ENCODE measurements at regions not wholly inside any gene's neighbourhood (a gene's known extent, or its start where the extent isn't known, plus 50 kb on each side); places are given as distances from the start of the nearest gene placed in this dataset.

DNA sequence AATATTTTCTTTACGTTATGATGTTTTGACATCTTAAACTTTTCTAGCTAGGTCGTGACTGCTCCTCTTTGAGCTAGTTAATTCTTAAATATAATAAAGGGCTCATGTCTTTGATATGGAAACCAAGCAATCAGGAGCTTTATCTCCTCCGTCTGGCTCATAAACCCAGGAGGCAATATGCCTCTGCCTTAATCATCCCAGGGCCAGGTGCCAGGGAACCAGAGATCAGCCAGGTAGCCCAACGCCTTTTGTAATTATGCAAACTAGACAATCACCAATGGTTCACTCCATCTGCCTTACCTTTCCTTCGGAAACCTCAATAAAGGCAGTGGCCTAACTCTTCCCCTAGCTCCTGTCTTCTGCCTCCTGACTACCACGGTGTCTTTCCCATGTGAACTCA, 213.7 kb downstream of the KCNJ3 start:
- Histone ChIP-seq H2AK5ac (ENCODE audit: low read depth, low read length) (no peak overlapping the region), H3K9ac (ENCODE audit: low read depth, low read length, poor library complexity) (no peak overlapping the region), H3K27ac (replicated peaks; ENCODE audit: low read length) (no peak overlapping the region), H2BK15ac (ENCODE audit: low read length) (no peak overlapping the region), H4K91ac (ENCODE audit: low read depth, low read length, poor library complexity) (no peak overlapping the region), H3K4me2 (ENCODE audit: insufficient read depth, low read length, poor library complexity, severe bottlenecking) (no peak overlapping the region), H3K4me1 (ENCODE audit: control insufficient read depth in 2 of 2, insufficient read depth in 1 of 2, low read depth in 1 of 2, low read length in 2 of 2) (no peaks in the 10 kb centered on the region), H3K23ac (ENCODE audit: low read depth, low read length, poor library complexity) (no peak overlapping the region), H2BK5ac (ENCODE audit: low read length) (no peak overlapping the region), H3K14ac (ENCODE audit: low read length) (no peak overlapping the region), H2BK12ac (ENCODE audit: low read length) (no peak overlapping the region), H2BK120ac (ENCODE audit: low read depth, low read length) (no peak overlapping the region), H3K27me3 (ENCODE audit: control insufficient read depth in 3 of 3, insufficient read depth in 3 of 3, low read depth in 1 of 3, low read length in 3 of 3) (no peaks in the 10 kb centered on the region), H3K4ac (ENCODE audit: low read length) (no peak overlapping the region), H3K9me3 (replicated peaks in 1 of 2; ENCODE audit: control insufficient read depth in 2 of 2, insufficient read depth in 1 of 2, low read depth in 1 of 2, low read length in 2 of 2) (no peaks in the 10 kb centered on the region), H3K79me1 (ENCODE audit: low read depth, low read length) (no peaks in the 10 kb centered on the region), H4K8ac (ENCODE audit: low read depth, low read length) (no peak overlapping the region), H3K18ac (ENCODE audit: low read length) (no peak overlapping the region), H2AFZ (ENCODE audit: low read length) (no peak overlapping the region), H3K36me3 (replicated peaks in 1 of 2; ENCODE audit: control insufficient read depth in 2 of 2, insufficient read depth in 2 of 2, low read length in 2 of 2) (no peaks in the 10 kb centered on the region), H3K4me3 (ENCODE audit: low read length in 2 of 2) (no peak overlapping the region)
- WGBS, 2 donors (ENCODE audit: extremely low coverage in 2 of 2, insufficient read length in 2 of 2, insufficient replicate concordance in 1 of 2) = no CpG with 5 or more reads among the region's 6 CpGs
- no peak for DNase-seq (ENCODE audit: low spot score)

DNA sequence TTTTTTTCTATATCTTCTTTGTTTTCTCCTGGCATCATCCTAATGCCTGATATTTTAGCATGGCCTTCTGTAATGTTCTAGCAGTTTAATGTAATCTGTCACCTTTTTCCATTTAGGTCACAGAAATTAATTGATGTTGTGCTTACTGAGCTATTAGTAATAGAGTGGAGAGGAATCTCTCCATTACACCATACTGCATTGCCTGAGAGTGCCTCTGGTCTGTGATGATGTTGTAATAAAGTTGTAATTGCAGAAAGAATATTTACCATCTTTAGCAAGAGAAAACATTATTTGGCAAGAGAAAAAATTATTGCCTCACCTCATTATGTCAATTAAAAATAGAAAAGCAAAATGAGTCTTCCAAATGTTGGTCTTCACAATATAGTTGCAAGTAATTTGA, 213.2 kb downstream of the KCNJ3 start:
- Histone ChIP-seq H3K4me1 (ENCODE audit: control insufficient read depth in 2 of 2, insufficient read depth in 1 of 2, low read depth in 1 of 2, low read length in 2 of 2) (no peaks in the 10 kb centered on the region), H3K27ac (replicated peaks; ENCODE audit: low read length) (no peak overlapping the region), H2BK12ac (ENCODE audit: low read length) (no peak overlapping the region), H3K4ac (ENCODE audit: low read length) (no peak overlapping the region), H3K79me1 (ENCODE audit: low read depth, low read length) (no peaks in the 10 kb centered on the region), H4K8ac (ENCODE audit: low read depth, low read length) (no peak overlapping the region), H3K36me3 (replicated peaks in 1 of 2; ENCODE audit: control insufficient read depth in 2 of 2, insufficient read depth in 2 of 2, low read length in 2 of 2) (no peaks in the 10 kb centered on the region), H3K18ac (ENCODE audit: low read length) (no peak overlapping the region), H2AK5ac (ENCODE audit: low read depth, low read length) (no peak overlapping the region), H2AFZ (ENCODE audit: low read length) (no peak overlapping the region), H2BK120ac (ENCODE audit: low read depth, low read length) (no peak overlapping the region), H3K14ac (ENCODE audit: low read length) (no peak overlapping the region), H2BK5ac (ENCODE audit: low read length) (no peak overlapping the region), H3K23ac (ENCODE audit: low read depth, low read length, poor library complexity) (no peak overlapping the region), H3K4me3 (ENCODE audit: low read length in 2 of 2) (no peak overlapping the region), H3K9me3 (replicated peaks in 1 of 2; ENCODE audit: control insufficient read depth in 2 of 2, insufficient read depth in 1 of 2, low read depth in 1 of 2, low read length in 2 of 2) (no peaks in the 10 kb centered on the region), H4K91ac (ENCODE audit: low read depth, low read length, poor library complexity) (no peak overlapping the region), H3K27me3 (ENCODE audit: control insufficient read depth in 3 of 3, insufficient read depth in 3 of 3, low read depth in 1 of 3, low read length in 3 of 3) (no peaks in the 10 kb centered on the region), H2BK15ac (ENCODE audit: low read length) (no peak overlapping the region), H3K4me2 (ENCODE audit: insufficient read depth, low read length, poor library complexity, severe bottlenecking) (no peak overlapping the region), H3K9ac (ENCODE audit: low read depth, low read length, poor library complexity) (no peak overlapping the region)
- DNase-seq (ENCODE audit: low spot score) = no peak

DNA sequence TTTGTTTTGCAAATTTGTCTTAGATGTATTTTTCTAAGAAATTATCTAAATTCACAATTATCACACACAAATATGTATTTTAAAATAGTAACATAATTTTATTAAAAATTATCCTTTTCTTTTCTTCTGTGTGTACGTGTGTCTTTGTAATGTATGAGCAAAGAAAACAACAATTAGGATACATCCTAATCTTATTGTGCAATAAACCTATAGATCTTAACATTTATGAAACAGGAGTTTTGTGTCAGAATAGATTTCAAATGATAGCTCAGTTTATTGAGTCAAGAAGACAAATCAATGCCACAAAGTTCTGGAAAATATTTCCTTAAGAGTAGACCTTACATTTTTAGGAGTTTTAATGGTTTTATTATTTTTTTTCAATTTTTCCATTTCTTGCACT, 212.2 kb downstream of the KCNJ3 start:
- Histone ChIP-seq H3K4me2 (ENCODE audit: insufficient read depth, low read length, poor library complexity, severe bottlenecking) (no peak overlapping the region), H2BK120ac (ENCODE audit: low read depth, low read length) (no peak overlapping the region), H3K79me1 (ENCODE audit: low read depth, low read length) (no peaks in the 10 kb centered on the region), H3K14ac (ENCODE audit: low read length) (no peak overlapping the region), H3K27me3 (ENCODE audit: control insufficient read depth in 3 of 3, insufficient read depth in 3 of 3, low read depth in 1 of 3, low read length in 3 of 3) (no peaks in the 10 kb centered on the region), H2BK15ac (ENCODE audit: low read length) (no peak overlapping the region), H3K4me1 (ENCODE audit: control insufficient read depth in 2 of 2, insufficient read depth in 1 of 2, low read depth in 1 of 2, low read length in 2 of 2) (no peaks in the 10 kb centered on the region), H3K27ac (replicated peaks; ENCODE audit: low read length) (no peak overlapping the region), H3K4ac (ENCODE audit: low read length) (no peak overlapping the region), H3K23ac (ENCODE audit: low read depth, low read length, poor library complexity) (no peak overlapping the region), H2BK12ac (ENCODE audit: low read length) (no peak overlapping the region), H4K91ac (ENCODE audit: low read depth, low read length, poor library complexity) (no peak overlapping the region), H3K18ac (ENCODE audit: low read length) (no peak overlapping the region), H2AK5ac (ENCODE audit: low read depth, low read length) (no peak overlapping the region), H4K8ac (ENCODE audit: low read depth, low read length) (no peak overlapping the region), H3K9ac (ENCODE audit: low read depth, low read length, poor library complexity) (no peak overlapping the region), H3K9me3 (replicated peaks in 1 of 2; ENCODE audit: control insufficient read depth in 2 of 2, insufficient read depth in 1 of 2, low read depth in 1 of 2, low read length in 2 of 2) (no peaks in the 10 kb centered on the region), H3K36me3 (replicated peaks in 1 of 2; ENCODE audit: control insufficient read depth in 2 of 2, insufficient read depth in 2 of 2, low read length in 2 of 2) (no peaks in the 10 kb centered on the region), H2AFZ (ENCODE audit: low read length) (no peak overlapping the region), H2BK5ac (ENCODE audit: low read length) (no peak overlapping the region), H3K4me3 (ENCODE audit: low read length in 2 of 2) (no peak overlapping the region)
- WGBS, 2 donors (ENCODE audit: extremely low coverage in 2 of 2, insufficient read length in 2 of 2, insufficient replicate concordance in 1 of 2) = no CpG with 5 or more reads among the region's 1 CpG
- DNase-seq (ENCODE audit: low spot score) = no peak

DNA sequence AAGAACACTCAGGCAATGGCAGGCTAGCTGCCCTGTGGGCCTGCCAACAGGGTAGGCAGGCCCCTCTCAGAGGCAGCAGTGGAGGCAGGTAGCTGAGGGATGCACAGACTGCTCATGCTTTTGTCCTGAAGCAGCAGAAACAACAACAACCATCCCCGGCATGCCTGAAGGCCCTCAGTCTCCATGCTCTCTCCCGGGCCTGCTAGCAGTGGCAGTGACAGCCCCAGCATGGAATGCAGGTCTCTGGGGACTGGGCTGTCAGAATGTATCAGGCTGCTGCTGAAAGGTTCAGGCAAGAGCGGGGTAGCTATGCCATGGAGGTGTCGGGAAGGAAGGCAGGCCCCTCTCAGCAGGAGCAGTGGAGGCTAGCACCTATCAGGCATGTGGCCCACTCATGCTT, 209.8 kb downstream of the KCNJ3 start:
- no CpG with 5 or more reads among the region's 4 CpGs for WGBS, 2 donors (ENCODE audit: extremely low coverage in 2 of 2, insufficient read length in 2 of 2, insufficient replicate concordance in 1 of 2)
- no peak overlapping the region for H2BK12ac ChIP-seq (ENCODE audit: low read length)

More for the DNA sequence above, 209.8 kb downstream of the KCNJ3 start:
- Histone ChIP-seq H4K8ac (ENCODE audit: low read depth, low read length) (no peak overlapping the region), H2AK5ac (ENCODE audit: low read depth, low read length) (no peak overlapping the region), H3K18ac (ENCODE audit: low read length) (no peak overlapping the region), H3K27me3 (ENCODE audit: control insufficient read depth in 3 of 3, insufficient read depth in 3 of 3, low read depth in 1 of 3, low read length in 3 of 3) (no peaks in the 10 kb centered on the region), H4K91ac (ENCODE audit: low read depth, low read length, poor library complexity) (no peak overlapping the region), H2BK120ac (ENCODE audit: low read depth, low read length) (no peak overlapping the region), H3K79me1 (ENCODE audit: low read depth, low read length) (peaks cover 1% of the 10 kb centered on the region), H3K27ac (replicated peaks; ENCODE audit: low read length) (no peak overlapping the region), H2BK5ac (ENCODE audit: low read length) (no peak overlapping the region), H3K4me2 (ENCODE audit: insufficient read depth, low read length, poor library complexity, severe bottlenecking) (no peak overlapping the region), H3K4me3 (ENCODE audit: low read length in 2 of 2) (no peak overlapping the region), H2BK15ac (ENCODE audit: low read length) (no peak overlapping the region), H3K4me1 (ENCODE audit: control insufficient read depth in 2 of 2, insufficient read depth in 1 of 2, low read depth in 1 of 2, low read length in 2 of 2) (no peaks in the 10 kb centered on the region), H3K9ac (ENCODE audit: low read depth, low read length, poor library complexity) (no peak overlapping the region), H3K14ac (ENCODE audit: low read length) (peak overlapping the region; percentile 9), H2AFZ (ENCODE audit: low read length) (no peak overlapping the region), H3K36me3 (replicated peaks in 1 of 2; ENCODE audit: control insufficient read depth in 2 of 2, insufficient read depth in 2 of 2, low read length in 2 of 2) (no peaks in the 10 kb centered on the region), H3K9me3 (replicated peaks in 1 of 2; ENCODE audit: control insufficient read depth in 2 of 2, insufficient read depth in 1 of 2, low read depth in 1 of 2, low read length in 2 of 2) (no peaks in the 10 kb centered on the region), H3K23ac (ENCODE audit: low read depth, low read length, poor library complexity) (no peak overlapping the region), H3K4ac (ENCODE audit: low read length) (no peak overlapping the region)
- DNase-seq (ENCODE audit: low spot score) = no peak

Measured in neuronal stem cell (in vitro differentiated cells).